Immature natural killer cell (primary cell): ENCODE measurements at regions not wholly inside any gene's neighbourhood (a gene's known extent, or its start where the extent isn't known, plus 50 kb on each side); places are given as distances from the start of the nearest gene placed in this dataset.

ENCODE experiments used
- DNase-seq, 3 donors: peaks; one replicate each; pipeline ENCODE4 v3.0.0; 2022; ENCODE audit warnings: mixed read lengths in 1 of 3
- H3K27ac Mint-ChIP-seq, 6 donors: one replicate each; pipeline ENCODE4 v1.8.0; 2020; ENCODE audit warnings: mixed read lengths in 6 of 6, mild to moderate bottlenecking in 5 of 6, inconsistent platforms in 4 of 6, moderate library complexity in 3 of 6
- H3K27me3 Mint-ChIP-seq, 3 donors: one replicate each; pipeline ENCODE4 v1.8.0; 2020 to 2021; ENCODE audit warnings: low read depth in 3 of 3, mild to moderate bottlenecking in 3 of 3, mixed read lengths in 3 of 3, moderate library complexity in 3 of 3, inconsistent platforms in 1 of 3
- H3K36me3 Mint-ChIP-seq, 3 donors: one replicate each; pipeline ENCODE4 v1.8.0; 2020; ENCODE audit warnings: mixed read lengths in 3 of 3, inconsistent platforms in 2 of 3, mild to moderate bottlenecking in 2 of 3
- H3K4me1 Mint-ChIP-seq, 2 donors: one replicate each; pipeline ENCODE4 v1.8.0; 2020; ENCODE audit warnings: inconsistent platforms in 2 of 2, mild to moderate bottlenecking in 2 of 2, mixed read lengths in 2 of 2, moderate library complexity in 1 of 2
- H3K4me3 Mint-ChIP-seq, 5 donors: one replicate each; pipeline ENCODE4 v1.8.0; 2020; ENCODE audit warnings: mild to moderate bottlenecking in 5 of 5, mixed read lengths in 5 of 5, inconsistent platforms in 3 of 5, moderate library complexity in 3 of 5
- H3K9me3 Mint-ChIP-seq, 6 donors: one replicate each; pipeline ENCODE4 v1.8.0; 2020; ENCODE audit warnings: mild to moderate bottlenecking in 6 of 6, mixed read lengths in 6 of 6, inconsistent platforms in 4 of 6, moderate library complexity in 3 of 6

DNA sequence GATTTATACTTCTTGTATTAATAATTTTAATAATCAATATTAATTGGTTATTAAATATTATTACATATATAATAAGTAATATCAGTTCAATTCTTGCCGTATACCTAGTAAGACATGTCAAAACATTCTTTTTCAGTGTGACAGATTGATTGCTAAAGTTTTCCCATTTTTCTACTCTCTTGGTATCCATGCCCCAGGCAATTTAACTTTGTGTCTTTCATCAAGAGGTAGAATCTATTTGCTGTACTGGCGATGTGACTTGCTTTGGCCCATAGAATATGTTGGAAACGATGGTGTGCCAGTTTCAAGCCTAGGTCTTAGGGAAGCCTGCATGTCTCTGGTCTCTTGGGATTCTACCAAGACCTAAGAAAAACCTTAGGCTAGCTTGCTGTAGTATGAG is 436.1 kb upstream of the ADAMTS5 start:
- no peak for DNase-seq
- H3K27ac Mint-ChIP-seq: no peak overlapping the region
- no peaks in the 10 kb centered on the region for H3K36me3 Mint-ChIP-seq
- H3K4me3 Mint-ChIP-seq: no peak overlapping the region
- H3K4me1 Mint-ChIP-seq: no peaks in the 10 kb centered on the region
- peaks cover 0 to 5% (median 0%) of the 10 kb centered on the region in 3 donors for H3K27me3 Mint-ChIP-seq
- peaks cover 0 to 1% (median 0%) of the 10 kb centered on the region in 6 donors for H3K9me3 Mint-ChIP-seq

GRCh38 chr21:27400045-27400444 is 433.2 kb upstream of the ADAMTS5 start:
- Mint-ChIP-seq H3K27ac (no peak overlapping the region), H3K4me1 (no peaks in the 10 kb centered on the region), H3K4me3 (no peak overlapping the region), H3K36me3 (no peaks in the 10 kb centered on the region), H3K27me3 (peaks cover 0 to 3% (median 0%) of the 10 kb centered on the region in 3 donors), H3K9me3 (peaks cover 0 to 24% (median 3%) of the 10 kb centered on the region in 6 donors)
- no peak for DNase-seq

GRCh38 chr21:27397578-27397977 is 430.7 kb upstream of the ADAMTS5 start:
- no peaks in the 10 kb centered on the region for H3K4me1 Mint-ChIP-seq
- no peak overlapping the region for H3K4me3 Mint-ChIP-seq
- no peaks in the 10 kb centered on the region for H3K36me3 Mint-ChIP-seq
- H3K27me3 Mint-ChIP-seq: peaks cover 0 to 2% (median 0%) of the 10 kb centered on the region in 3 donors
- H3K27ac Mint-ChIP-seq: no peak overlapping the region
- peaks cover 0 to 24% (median 3%) of the 10 kb centered on the region in 6 donors for H3K9me3 Mint-ChIP-seq
- DNase-seq: no peak

GRCh38 chr21:27393726-27394125 is 426.8 kb upstream of the ADAMTS5 start:
- H3K27ac Mint-ChIP-seq: no peak overlapping the region
- peaks cover 0 to 5% (median 0%) of the 10 kb centered on the region in 3 donors for H3K27me3 Mint-ChIP-seq
- H3K36me3 Mint-ChIP-seq: no peaks in the 10 kb centered on the region
- H3K9me3 Mint-ChIP-seq: peaks cover under 1 to 28% (median 8%) of the 10 kb centered on the region in 6 donors
- H3K4me3 Mint-ChIP-seq: no peak overlapping the region
- no peak for DNase-seq
- no peaks in the 10 kb centered on the region for H3K4me1 Mint-ChIP-seq

DNA sequence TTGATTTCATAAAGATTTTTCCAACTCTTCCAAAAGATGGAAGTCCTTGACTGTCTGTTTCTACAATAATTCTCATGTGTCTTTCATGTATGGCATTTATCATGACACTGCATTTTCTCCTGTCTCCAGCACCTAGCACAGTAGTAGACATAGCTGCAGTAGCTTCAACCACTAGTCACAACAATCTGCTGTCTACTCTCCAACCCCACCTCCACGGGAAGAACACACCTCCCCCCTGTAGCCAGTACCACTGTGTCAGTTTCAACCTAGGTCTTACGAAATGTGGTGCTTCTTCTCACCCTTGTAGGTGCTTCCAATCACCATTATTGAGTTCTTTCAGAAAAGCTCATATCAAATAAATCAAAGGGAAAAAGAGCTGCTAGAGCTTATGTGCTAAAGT is 425.1 kb upstream of the ADAMTS5 start:
- Mint-ChIP-seq H3K9me3 (peaks cover 2 to 18% (median 8%) of the 10 kb centered on the region in 6 donors), H3K4me1 (no peaks in the 10 kb centered on the region), H3K4me3 (no peak overlapping the region), H3K27me3 (peaks cover 0 to 3% (median 0%) of the 10 kb centered on the region in 3 donors), H3K36me3 (no peaks in the 10 kb centered on the region), H3K27ac (no peak overlapping the region)
- DNase-seq: no peak

DNA sequence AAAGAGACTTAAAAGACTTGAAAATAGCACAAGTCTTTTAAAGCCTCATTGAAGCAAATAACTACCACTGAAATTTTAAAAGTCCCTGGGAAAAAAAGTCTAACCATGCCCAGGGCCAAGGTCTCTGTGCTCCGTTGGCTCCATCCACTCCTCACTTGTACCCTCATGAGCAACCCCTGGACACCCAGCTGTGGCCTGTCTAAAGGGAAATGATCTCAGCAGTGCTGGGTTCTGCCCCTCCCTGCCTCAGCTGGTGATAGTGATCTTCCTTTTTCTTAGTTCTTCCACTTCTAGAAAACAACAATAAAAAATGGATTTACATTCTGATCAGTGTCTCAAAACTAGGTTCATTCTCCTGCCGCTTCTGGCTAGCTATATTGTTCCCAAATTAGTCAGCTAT is 423.5 kb upstream of the ADAMTS5 start:
- Mint-ChIP-seq H3K27me3 (peaks cover 0 to 3% (median 0%) of the 10 kb centered on the region in 3 donors), H3K27ac (no peak overlapping the region), H3K4me3 (no peak overlapping the region), H3K4me1 (no peaks in the 10 kb centered on the region), H3K9me3 (peaks cover 4 to 14% (median 6%) of the 10 kb centered on the region in 6 donors), H3K36me3 (no peaks in the 10 kb centered on the region)
- DNase-seq: no peak

GRCh38 chr21:27388825-27389224 is 421.9 kb upstream of the ADAMTS5 start:
- no peak for DNase-seq
- Mint-ChIP-seq H3K4me3 (no peak overlapping the region), H3K27me3 (peaks cover 0 to 3% (median 0%) of the 10 kb centered on the region in 3 donors), H3K36me3 (no peaks in the 10 kb centered on the region), H3K9me3 (peaks cover 4 to 14% (median 7%) of the 10 kb centered on the region in 6 donors), H3K4me1 (no peaks in the 10 kb centered on the region), H3K27ac (no peak overlapping the region)

- H3K27me3 Mint-ChIP-seq: peaks cover 0 to 2% (median 0%) of the 10 kb centered on the region in 3 donors
- peaks cover 0 to 17% (median 7%) of the 10 kb centered on the region in 6 donors for H3K9me3 Mint-ChIP-seq
- no peak overlapping the region for H3K4me3 Mint-ChIP-seq
- no peak overlapping the region for H3K27ac Mint-ChIP-seq
- H3K4me1 Mint-ChIP-seq: no peaks in the 10 kb centered on the region
- DNase-seq: no peak
- H3K36me3 Mint-ChIP-seq: no peaks in the 10 kb centered on the region
These were observed 415.5 kb upstream of the ADAMTS5 start for GRCh38 chr21:27382404-27382803.

DNA sequence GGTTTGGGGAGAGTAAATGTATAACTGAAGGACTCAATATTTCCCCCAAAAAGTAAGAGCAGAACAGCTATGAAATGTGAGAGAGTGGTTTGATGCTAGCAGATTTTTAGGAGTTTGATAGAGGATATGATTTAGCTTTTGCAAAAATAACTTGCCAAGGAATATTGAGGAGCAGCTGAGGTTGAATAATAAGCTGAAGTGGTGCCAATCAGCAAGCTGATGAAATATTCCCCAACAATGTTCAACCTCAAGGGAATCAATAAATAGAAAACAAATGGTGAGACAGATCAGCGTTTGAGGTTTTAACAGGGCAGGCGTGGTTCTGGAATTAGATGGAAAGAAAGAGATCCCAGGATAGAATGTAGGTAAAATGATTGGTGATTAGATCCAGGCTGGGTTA is 413.4 kb upstream of the ADAMTS5 start:
- Mint-ChIP-seq H3K4me3 (no peak overlapping the region), H3K36me3 (no peaks in the 10 kb centered on the region), H3K9me3 (peaks cover 0 to 17% (median 5%) of the 10 kb centered on the region in 6 donors), H3K27ac (no peak overlapping the region), H3K4me1 (no peaks in the 10 kb centered on the region), H3K27me3 (peaks cover 0 to 2% (median 0%) of the 10 kb centered on the region in 3 donors)
- DNase-seq: no peak

GRCh38 chr21:27379354-27379753 is 412.5 kb upstream of the ADAMTS5 start:
- no peaks in the 10 kb centered on the region for H3K4me1 Mint-ChIP-seq
- H3K36me3 Mint-ChIP-seq: no peaks in the 10 kb centered on the region
- H3K27me3 Mint-ChIP-seq: peaks cover 0 to 2% (median 0%) of the 10 kb centered on the region in 3 donors
- H3K9me3 Mint-ChIP-seq: peaks cover 0 to 17% (median 5%) of the 10 kb centered on the region in 6 donors
- H3K27ac Mint-ChIP-seq: no peak overlapping the region
- H3K4me3 Mint-ChIP-seq: no peak overlapping the region
- DNase-seq: no peak

- Mint-ChIP-seq H3K27ac (no peak overlapping the region), H3K4me1 (no peaks in the 10 kb centered on the region), H3K36me3 (no peaks in the 10 kb centered on the region), H3K4me3 (no peak overlapping the region), H3K27me3 (no peaks in the 10 kb centered on the region), H3K9me3 (peaks cover 1 to 9% (median 4%) of the 10 kb centered on the region in 6 donors)
- no peak for DNase-seq
These were observed 405.5 kb upstream of the ADAMTS5 start for GRCh38 chr21:27372381-27372780.

GRCh38 chr21:27371975-27372331 is 405.1 kb upstream of the ADAMTS5 start:
- Mint-ChIP-seq H3K4me1 (no peaks in the 10 kb centered on the region), H3K27me3 (no peaks in the 10 kb centered on the region), H3K9me3 (peaks cover 1 to 12% (median 5%) of the 10 kb centered on the region in 6 donors), H3K36me3 (no peaks in the 10 kb centered on the region), H3K27ac (no peak overlapping the region), H3K4me3 (no peak overlapping the region)
- DNase-seq: no peak

DNA sequence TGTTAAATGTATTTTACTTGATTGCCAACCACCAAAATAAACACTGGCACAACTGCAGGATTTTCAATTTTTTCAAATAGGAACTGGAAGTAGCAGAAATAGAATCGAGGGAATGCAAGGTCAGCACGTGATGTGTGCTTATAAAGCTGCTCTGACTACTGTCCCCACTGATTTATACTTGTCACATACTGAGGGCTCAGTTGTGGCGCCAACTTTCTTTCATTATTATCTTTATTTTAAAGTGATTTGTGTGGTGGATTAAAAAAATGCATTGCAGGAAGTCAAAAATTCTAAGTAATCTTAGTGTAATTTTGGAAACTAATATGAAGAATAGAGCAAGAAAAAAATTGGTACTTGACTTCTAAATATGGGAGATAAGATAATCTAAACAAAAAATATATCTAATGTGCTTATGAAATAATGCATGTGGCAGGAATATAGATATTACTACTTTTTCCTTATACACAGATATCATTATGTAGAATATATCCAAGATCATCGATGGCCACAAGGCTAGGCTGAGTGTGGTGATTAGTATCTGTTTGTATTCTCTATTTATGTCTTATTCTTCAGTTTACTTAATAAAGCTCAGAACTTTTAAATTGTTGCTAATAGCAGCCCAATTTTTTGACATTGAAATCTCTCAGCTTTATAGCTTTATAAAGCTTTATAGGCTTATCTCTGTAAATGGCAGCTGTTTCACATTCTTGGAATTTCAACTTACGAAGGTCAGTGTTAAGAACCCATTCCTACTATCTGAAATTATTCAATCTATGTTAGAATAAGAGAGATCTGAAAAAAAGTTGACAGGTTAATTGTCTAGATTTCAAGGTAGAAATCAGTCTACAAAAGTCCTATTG is 404.5 kb upstream of the ADAMTS5 start:
- DNase-seq: no peak
- Mint-ChIP-seq H3K27me3 (no peaks in the 10 kb centered on the region), H3K4me1 (no peaks in the 10 kb centered on the region), H3K27ac (no peak overlapping the region), H3K4me3 (no peak overlapping the region), H3K36me3 (no peaks in the 10 kb centered on the region), H3K9me3 (peaks cover 1 to 14% (median 5%) of the 10 kb centered on the region in 6 donors)

DNA sequence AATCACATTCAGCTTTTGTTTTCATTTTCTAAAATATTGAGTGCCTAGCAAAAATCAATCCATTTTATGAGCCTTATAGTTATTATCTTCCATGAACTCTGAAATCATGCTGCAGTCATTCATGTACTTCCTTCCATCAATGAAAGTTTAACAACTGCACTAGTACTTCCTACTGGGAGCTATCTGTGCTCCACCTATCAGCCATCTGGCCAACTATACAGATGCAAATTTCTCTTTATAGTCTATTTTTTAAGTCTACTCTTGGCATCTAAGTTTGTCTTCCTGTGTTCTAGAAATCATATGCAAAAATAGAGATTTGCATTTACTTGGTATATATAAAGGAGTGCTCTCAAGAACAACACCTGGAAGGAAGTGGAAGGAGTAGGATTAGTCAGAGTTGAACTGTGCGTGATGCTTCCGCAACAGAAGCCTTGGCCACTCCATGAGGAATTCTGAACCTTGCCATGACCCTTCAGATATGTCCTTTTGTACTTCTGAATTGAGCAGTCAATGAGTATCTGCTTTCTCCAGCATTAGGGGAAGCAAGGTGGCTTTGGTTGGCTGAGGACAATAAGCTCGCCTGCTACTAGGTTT is 403.2 kb upstream of the ADAMTS5 start:
- Mint-ChIP-seq H3K4me3 (no peak overlapping the region), H3K27me3 (no peaks in the 10 kb centered on the region), H3K4me1 (no peaks in the 10 kb centered on the region), H3K36me3 (no peaks in the 10 kb centered on the region), H3K27ac (no peak overlapping the region), H3K9me3 (peaks cover 1 to 14% (median 6%) of the 10 kb centered on the region in 6 donors)
- no peak for DNase-seq
